K562 (cell line): ENCODE measurements at regions not wholly inside any gene's neighbourhood (a gene's known extent, or its start where the extent isn't known, plus 50 kb on each side); places are given as distances from the start of the nearest gene placed in this dataset.

Experiments used
- ATAC-seq: fragments of 200-7000 bp; cut with Tn5 transposase; 3 replicates; pipeline ENCODE4 v1.9.1; 2020; ENCODE audit warnings: moderate library complexity
- BruUV-seq: library from RNA; stranded (reverse); fragments of 400-500 nt; replicated peaks from 2 replicates; lab custom pipeline; 2021; lab: Mats Ljungman, UMichigan
- CTCF ChIA-PET: fragments of 300-600 bp; formaldehyde crosslinking; extraction: SDS; loops from one replicate; lab custom pipeline; 2021; ENCODE audit warnings: low intra/inter-chr PET ratio; lab: Yijun Ruan, JAX
- POLR2A ChIA-PET: fragments of 300-600, 350-650 bp; sonication (Branson Sonifier 250); formaldehyde crosslinking; extraction: SDS; loops from one replicate; lab custom pipeline; 2021; ENCODE audit warnings: antibody characterized with exemption, inconsistent platforms; lab: Yijun Ruan, JAX
- DNase-seq, 4 experiments: peaks; one replicate each; pipeline versions ENCODE4 v3.0.0 to v3.0.0-alpha.2; 2011 to 2018; ENCODE audit warnings: low spot score in 3 of 4, mixed read lengths in 3 of 4; ENCODE audit errors: extremely low read depth in 1 of 4
- FAIRE-seq: peaks from 2 replicates; lab custom pipeline; 2011; peaks lifted over from hg19 to GRCh38; lab: Jason Lieb, UNC
- H2AFZ ChIP-seq: 2 replicates; pipeline ENCODE4 v1.6.0; 2011; ENCODE audit warnings: low read depth, low read length, control low read depth, inconsistent platforms
- H3K27ac ChIP-seq: fragments of 200-600 bp; 3 replicates; pipeline ENCODE4 v1.8.0; 2011; ENCODE audit warnings: low read depth, mild to moderate bottlenecking, control low read depth, inconsistent platforms, low read length, moderate library complexity, mixed read lengths; ENCODE audit errors: extremely low read depth
- H3K27me3 ChIP-seq, 2 experiments: fragments of 300-600 bp in 1 of 2; 2 replicates in 1 of 2; 3 replicates in 1 of 2; pipeline versions ENCODE4 v1.6.0 to v1.8.0; 2011; ENCODE audit warnings: inconsistent platforms in 2 of 2, low read length in 2 of 2, mild to moderate bottlenecking in 1 of 2, mixed read lengths in 1 of 2, moderate library complexity in 1 of 2; ENCODE audit not compliant: control insufficient read depth in 2 of 2, insufficient read depth in 2 of 2
- H3K36me3 ChIP-seq: fragments of 300-600 bp; 3 replicates; pipeline ENCODE4 v1.8.0; 2011; ENCODE audit warnings: mild to moderate bottlenecking, low read length, inconsistent platforms; ENCODE audit not compliant: control insufficient read depth, insufficient read depth
- H3K4me1 ChIP-seq, 2 experiments: fragments of 200-600 bp in 1 of 2; replicated peaks in 1 of 2; 2 replicates in 1 of 2; 3 replicates in 1 of 2; pipeline versions ENCODE4 v1.5.1 to v1.8.0; 2011; ENCODE audit warnings: inconsistent platforms in 2 of 2, low read length in 2 of 2, mild to moderate bottlenecking in 1 of 2, mixed read lengths in 1 of 2, moderate library complexity in 1 of 2; ENCODE audit not compliant: control insufficient read depth in 2 of 2, insufficient read depth in 2 of 2
- H3K4me2 ChIP-seq: 2 replicates; pipeline ENCODE4 v1.6.1; 2011; ENCODE audit warnings: low read length, control low read depth, inconsistent platforms, mixed read lengths; ENCODE audit not compliant: insufficient read depth
- H3K4me3 ChIP-seq: fragments of 200-600 bp; sonication (generic), shearing (Covaris generic); 2 replicates; pipeline ENCODE4 v1.5.1; 2016; ENCODE audit warnings: control low read depth, inconsistent platforms
- H3K79me2 ChIP-seq: fragments of 200-600 bp; 3 replicates; pipeline ENCODE4 v1.8.0; 2011; ENCODE audit warnings: low read length, inconsistent platforms; ENCODE audit not compliant: control insufficient read depth, insufficient read depth
- H3K9ac ChIP-seq, 2 experiments: 2 replicates each; pipeline versions ENCODE4 v1.6.0 to v1.6.1; 2011; ENCODE audit warnings: low read depth in 2 of 2, low read length in 2 of 2, control low read depth in 1 of 2, inconsistent platforms in 1 of 2, mild to moderate bottlenecking in 1 of 2, mixed read lengths in 1 of 2; ENCODE audit not compliant: insufficient read depth in 1 of 2
- H3K9me1 ChIP-seq: one replicate; pipeline ENCODE4 v1.6.0; 2011; ENCODE audit warnings: inconsistent platforms, mild to moderate bottlenecking, low read length, moderate library complexity; ENCODE audit not compliant: control insufficient read depth, insufficient read depth
- H3K9me3 ChIP-seq: replicated peaks from 2 replicates; pipeline ENCODE4 v1.5.1; 2011; ENCODE audit warnings: low read depth, low read length, inconsistent platforms; ENCODE audit not compliant: control insufficient read depth, insufficient read depth
- H4K20me1 ChIP-seq: replicated peaks from 2 replicates; pipeline ENCODE4 v1.6.1; 2011; ENCODE audit warnings: low read length, inconsistent platforms, mixed read lengths; ENCODE audit not compliant: control insufficient read depth, insufficient read depth
- BRF1 ChIP-seq: IDR thresholded peaks from 3 replicates; pipeline ENCODE4 v1.6.1; 2011; ENCODE audit warnings: borderline replicate concordance, mild to moderate bottlenecking; ENCODE audit not compliant: insufficient read length; ENCODE audit errors: extremely low read depth
- CEBPG ChIP-seq, 3 experiments: fragments of 200-800 bp in 1 of 3; sonication (Bioruptor generic) in 1 of 3; sonication (generic) in 1 of 3; formaldehyde crosslinking in 1 of 3; IDR thresholded peaks in 2 of 3; conservative IDR thresholded peaks in 1 of 3; 2 replicates each; pipeline versions ENCODE4 v1.6.1 to v1.8.0; 2016 to 2022; ENCODE audit warnings: missing compliant biosample characterization in 2 of 3, missing genetic modification characterization in 2 of 3, mild to moderate bottlenecking in 1 of 3, missing genetic modification reagents in 1 of 3
- CHD2 ChIP-seq: IDR thresholded peaks from 2 replicates; pipeline ENCODE4 v1.6.1; 2011; ENCODE audit warnings: low read depth, low read length
- FOXJ2 ChIP-seq: fragments of 200-800 bp; sonication (Bioruptor generic); IDR thresholded peaks from 2 replicates; pipeline ENCODE4 v1.6.1; 2016; ENCODE audit warnings: missing genetic modification characterization, missing compliant biosample characterization
- ID3 ChIP-seq, 2 experiments: fragments of 250-450 bp in 1 of 2; fragments of 450-650 bp in 1 of 2; sonication (Bioruptor Pico) in 1 of 2; IDR thresholded peaks; 2 replicates each; pipeline versions ENCODE4 v1.6.1 to v1.8.0; 2016 to 2021; ENCODE audit warnings: mild to moderate bottlenecking in 2 of 2, moderate library complexity in 2 of 2, missing compliant biosample characterization in 1 of 2, missing genetic modification characterization in 1 of 2
- MBD2 ChIP-seq: sonication (generic); IDR thresholded peaks from 2 replicates; pipeline ENCODE4 v1.6.1; 2016; ENCODE audit warnings: low read depth, borderline replicate concordance
- NFE2 ChIP-seq: IDR thresholded peaks from 2 replicates; pipeline ENCODE4 v1.6.1; 2014; ENCODE audit warnings: antibody characterized with exemption, low read depth
- NFYB ChIP-seq: IDR thresholded peaks from 2 replicates; pipeline ENCODE4 v1.6.1; 2011; ENCODE audit warnings: mild to moderate bottlenecking, moderate library complexity; ENCODE audit not compliant: insufficient read length; ENCODE audit errors: extremely low read depth
- PRMT5 ChIP-seq: sonication (generic); formaldehyde crosslinking; IDR thresholded peaks from 2 replicates; pipeline ENCODE4 v1.5.0; 2020; ENCODE audit warnings: missing genetic modification reagents
- RBM15 ChIP-seq: fragments of 200-400 bp; formaldehyde crosslinking; IDR thresholded peaks from 2 replicates; pipeline ENCODE4 v1.6.1; 2018; ENCODE audit warnings: mild to moderate bottlenecking, low read length, moderate library complexity; ENCODE audit not compliant: insufficient read depth
- RHOXF2B ChIP-seq: fragments of 250-450 bp; sonication (Bioruptor Pico); conservative IDR thresholded peaks from 2 replicates; pipeline ENCODE4 v1.5.1; 2021
- SOX6 ChIP-seq: fragments of 450-650 bp; IDR thresholded peaks from 2 replicates; pipeline ENCODE4 v1.6.1; 2014; ENCODE audit warnings: mild to moderate bottlenecking
- SPI1 ChIP-seq: IDR thresholded peaks from 2 replicates; pipeline ENCODE4 v1.6.1; 2011; ENCODE audit warnings: low read depth, low read length, control low read depth, borderline replicate concordance
- TAF1 ChIP-seq: IDR thresholded peaks from 2 replicates; pipeline ENCODE4 v1.6.1; 2011; ENCODE audit warnings: mild to moderate bottlenecking, low read length, moderate library complexity; ENCODE audit not compliant: insufficient read depth, control insufficient read depth, severe bottlenecking; ENCODE audit errors: extremely low read depth
- TEAD1 ChIP-seq, 2 experiments: fragments of 450-650 bp in 1 of 2; sonication (generic) in 1 of 2; formaldehyde crosslinking; IDR thresholded peaks; 2 replicates each; pipeline versions ENCODE4 v1.4.0 to v1.8.0; 2020 to 2022; ENCODE audit warnings: mild to moderate bottlenecking in 2 of 2, missing genetic modification reagents in 1 of 2
- TRIM24 ChIP-seq, 2 experiments: fragments of 450-650 bp; IDR thresholded peaks; 2 replicates each; pipeline ENCODE4 v1.6.1; 2016
- TRIM25 ChIP-seq: fragments of 450-650 bp; IDR thresholded peaks from 2 replicates; pipeline ENCODE4 v1.7.0; 2016; ENCODE audit warnings: borderline replicate concordance
- ZBTB12 ChIP-seq: fragments of 250-450 bp; sonication (Bioruptor Pico); IDR thresholded peaks from 2 replicates; pipeline ENCODE4 v1.4.0; 2020
- ZFP1 ChIP-seq: fragments of 450-650 bp; formaldehyde crosslinking; IDR thresholded peaks from 2 replicates; pipeline ENCODE4 v1.4.0; 2020; ENCODE audit warnings: mild to moderate bottlenecking, mixed read lengths
- ZNF224 ChIP-seq: sonication (generic); formaldehyde crosslinking; IDR thresholded peaks from 2 replicates; pipeline ENCODE4 v1.8.0; 2022; ENCODE audit warnings: mild to moderate bottlenecking, missing genetic modification reagents
- WGBS: fragments of 100-300 bp; shearing (Covaris generic); methylation state at CpG from one replicate; pipeline ENCODE4 v1.1.6; 2016; ENCODE audit warnings: low coverage, mixed read lengths; ENCODE audit not compliant: insufficient coverage; ENCODE audit errors: missing lambda C conversion rate; 5-methylcytosine and 5-hydroxymethylcytosine counted together
- in situ Hi-C: fragments of 300-500 bp; cut with MboI; formaldehyde crosslinking; loops from 4 replicates; pipeline ENCODE4 v1.15.0; 2018; ENCODE audit warnings: inconsistent platforms, mixed read lengths
- intact Hi-C: fragments of 100-400 bp; cut with micrococcal nuclease; formaldehyde crosslinking; loops from 2 replicates; pipeline ENCODE4 v1.14.2; 2022

- no peaks in the 10 kb centered on the region for H3K4me1 ChIP-seq
- TF ChIP-seq CEBPG (CRISPR knock-in tag; IDR thresholded peaks at IDR 0.05) (no peak), CEBPG (tag; conservative IDR thresholded peaks at IDR 0.05 in 1 of 2, IDR thresholded peaks at IDR 0.05 in 1 of 2) (no peak), ZBTB12 (CRISPR knock-in tag) (no peak), PRMT5 (no peak), ZNF224 (CRISPR knock-in tag) (no peak), ZFP1 (CRISPR knock-in tag) (no peak), ID3 (CRISPR knock-in tag; IDR thresholded peaks at IDR 0.05) (no peak), ID3 (tag; IDR thresholded peaks at IDR 0.05) (no peak), NFYB (no peak), CHD2 (no peak), TRIM25 (no peak), FOXJ2 (tag) (no peak), MBD2 (no peak), SPI1 (no peak), TAF1 (no peak), BRF1 (no peak), RHOXF2B (CRISPR knock-in tag) (no peak), TRIM24 (IDR thresholded peaks at IDR 0.05) (no peak), RBM15 (no peak), TEAD1 (CRISPR knock-in tag; IDR thresholded peaks at IDR 0.05) (no peak), NFE2 (no peak), SOX6 (no peak)
- POLR2A ChIA-PET = no interaction called here
- intact Hi-C loops (loop anchor here (5.0 kb wide), 1 partner anchor 1102 kb away; no protein-coding TSS in a partner anchor), in situ Hi-C loops (no loop called here)
- CTCF ChIA-PET = no interaction called here
- WGBS = 2% methylated on average over 7 of the region's 7 CpGs
- no peak for FAIRE-seq
- DNase-seq = no peak
- H3K9me3 ChIP-seq = no peaks in the 10 kb centered on the region
- H2AFZ ChIP-seq = no peak overlapping the region
- no peaks in the 10 kb centered on the region for H3K36me3 ChIP-seq
- no peaks in the 10 kb centered on the region for H3K9me1 ChIP-seq
- H3K27me3 ChIP-seq = no peaks in the 10 kb centered on the region
- H3K9ac ChIP-seq = no peak overlapping the region
- H3K4me2 ChIP-seq = no peak overlapping the region
- no peaks in the 10 kb centered on the region for H3K79me2 ChIP-seq
- no peak overlapping the region for H3K4me3 ChIP-seq
- no peaks in the 10 kb centered on the region for H4K20me1 ChIP-seq
- no peak overlapping the region for H3K27ac ChIP-seq
- ATAC-seq = no peak
- BruUV-seq = no TSS peak
Observed at GRCh38 chr10:131789516-131789915, 111.3 kb upstream of the PPP2R2D start.
